ENCODE measurements at regions not wholly inside any gene's neighbourhood (a gene's known extent, or its start where the extent isn't known, plus 50 kb on each side); places are given as distances from the start of the nearest gene placed in this dataset.
"Not testable (repeated sequence)": the region's sequence is repeated elsewhere in the genome, so short reads cannot be mapped to it uniquely, and the experiment has no call there.

- TF ChIP-seq, protein P1, sequence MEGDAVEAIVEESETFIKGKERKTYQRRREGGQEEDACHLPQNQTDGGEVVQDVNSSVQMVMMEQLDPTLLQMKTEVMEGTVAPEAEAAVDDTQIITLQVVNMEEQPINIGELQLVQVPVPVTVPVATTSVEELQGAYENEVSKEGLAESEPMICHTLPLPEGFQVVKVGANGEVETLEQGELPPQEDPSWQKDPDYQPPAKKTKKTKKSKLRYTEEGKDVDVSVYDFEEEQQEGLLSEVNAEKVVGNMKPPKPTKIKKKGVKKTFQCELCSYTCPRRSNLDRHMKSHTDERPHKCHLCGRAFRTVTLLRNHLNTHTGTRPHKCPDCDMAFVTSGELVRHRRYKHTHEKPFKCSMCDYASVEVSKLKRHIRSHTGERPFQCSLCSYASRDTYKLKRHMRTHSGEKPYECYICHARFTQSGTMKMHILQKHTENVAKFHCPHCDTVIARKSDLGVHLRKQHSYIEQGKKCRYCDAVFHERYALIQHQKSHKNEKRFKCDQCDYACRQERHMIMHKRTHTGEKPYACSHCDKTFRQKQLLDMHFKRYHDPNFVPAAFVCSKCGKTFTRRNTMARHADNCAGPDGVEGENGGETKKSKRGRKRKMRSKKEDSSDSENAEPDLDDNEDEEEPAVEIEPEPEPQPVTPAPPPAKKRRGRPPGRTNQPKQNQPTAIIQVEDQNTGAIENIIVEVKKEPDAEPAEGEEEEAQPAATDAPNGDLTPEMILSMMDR (IDR thresholded peaks at IDR 0.05; ENCODE audit: low read length, missing control alignments), result no peak
- H3K4me3 ChIP-seq (replicated peaks; ENCODE audit: low read depth, low read length), result no peak overlapping the region
- no peak for DNase-seq (ENCODE audit: low read depth)
Observed at GRCh38 chr12:46985816-46986215, 93.6 kb upstream of the PCED1B start.

GRCh38 chr12:46988122-46988521, 91.3 kb upstream of the PCED1B start:
- H3K4me3 ChIP-seq (replicated peaks; ENCODE audit: low read depth, low read length); DNase-seq (ENCODE audit: low read depth): not testable (repeated sequence)

GRCh38 chr12:46990211-46990610, 89.2 kb upstream of the PCED1B start:
- no peak for DNase-seq (ENCODE audit: low read depth)
- H3K4me3 ChIP-seq (replicated peaks; ENCODE audit: low read depth, low read length), result no peak overlapping the region
- TF ChIP-seq, protein P1 (IDR thresholded peaks at IDR 0.05; ENCODE audit: low read length, missing control alignments), result no peak

DNA sequence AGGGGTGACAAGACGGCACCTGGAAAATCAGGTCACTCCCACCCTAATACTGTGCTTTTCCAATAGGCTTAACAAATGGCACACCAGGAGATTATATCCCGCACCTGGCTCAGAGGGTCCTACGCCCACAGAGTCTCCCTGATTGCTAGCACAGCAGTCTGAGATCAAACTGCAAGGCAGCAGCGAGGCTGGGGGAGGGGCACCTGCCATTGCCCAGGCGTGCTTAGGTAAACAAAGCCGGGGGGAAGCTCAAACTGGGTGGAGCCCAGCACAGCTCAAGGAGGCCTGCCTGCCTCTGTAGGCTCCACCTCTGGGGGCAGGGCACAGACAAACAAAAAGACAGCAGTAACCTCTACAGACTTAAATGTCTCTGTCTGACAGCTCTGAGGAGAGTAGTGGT, 87.4 kb upstream of the PCED1B start:
- H3K4me3 ChIP-seq (replicated peaks; ENCODE audit: low read depth, low read length), result not testable (repeated sequence)

DNA sequence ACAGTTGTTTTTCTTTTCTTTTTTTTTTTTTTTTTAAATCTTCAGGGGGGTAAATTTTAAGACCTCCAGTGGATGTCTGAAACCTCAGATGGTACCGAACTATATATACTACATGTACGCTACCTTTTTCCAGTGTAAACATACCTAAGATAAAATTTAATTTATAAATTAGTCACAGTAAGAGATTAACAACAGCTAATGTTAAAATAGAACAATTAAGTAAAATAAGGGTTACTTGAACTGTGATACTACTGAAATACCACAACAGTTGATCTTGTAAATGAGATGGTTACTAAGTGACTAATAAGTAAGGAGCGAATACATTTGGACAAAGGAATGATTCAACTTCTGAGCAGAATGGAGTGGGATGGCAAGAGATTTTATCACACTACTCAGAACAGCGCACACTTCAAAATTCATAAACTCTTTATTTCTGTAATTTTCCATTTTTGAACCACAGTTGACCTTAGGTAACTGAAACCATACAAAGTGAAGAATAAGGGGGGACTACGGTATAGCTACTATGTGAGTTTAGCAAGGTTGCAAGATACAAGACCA, 80.5 kb upstream of the PCED1B start:
- no peak overlapping the region for H3K4me3 ChIP-seq (replicated peaks; ENCODE audit: low read depth, low read length)
- DNase-seq (ENCODE audit: low read depth), result peak; percentile 80
- TF ChIP-seq, protein P1 (IDR thresholded peaks at IDR 0.05; ENCODE audit: low read length, missing control alignments), result no peak

More for the DNA sequence above, 87.4 kb upstream of the PCED1B start:
- DNase-seq (ENCODE audit: low read depth), result not testable (repeated sequence)

GRCh38 chr12:47004634-47005033, 74.8 kb upstream of the PCED1B start:
- TF ChIP-seq, protein P1 (IDR thresholded peaks at IDR 0.05; ENCODE audit: low read length, missing control alignments), result no peak
- DNase-seq (ENCODE audit: low read depth), result peak; percentile 33
- no peak overlapping the region for H3K4me3 ChIP-seq (replicated peaks; ENCODE audit: low read depth, low read length)

DNA sequence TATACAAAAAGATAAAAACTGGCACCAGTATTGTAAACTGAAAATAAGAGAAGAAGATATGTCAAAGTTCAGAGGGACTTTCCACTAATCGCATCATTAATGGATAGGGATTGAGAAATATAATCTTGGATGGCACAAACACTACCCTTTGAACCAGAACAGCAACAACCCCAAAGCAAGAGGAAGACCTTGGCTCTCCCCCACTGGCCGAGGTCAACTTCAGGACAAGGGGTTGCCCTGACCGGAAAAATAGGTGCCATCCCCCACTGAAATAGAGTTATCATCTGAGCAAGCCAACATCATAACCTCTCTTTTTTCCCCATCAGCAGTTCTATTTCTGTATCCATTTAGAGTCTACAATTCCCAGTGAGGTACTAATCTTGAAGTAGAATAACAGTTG, 72.4 kb upstream of the PCED1B start:
- no peak for DNase-seq (ENCODE audit: low read depth)
- H3K4me3 ChIP-seq (replicated peaks; ENCODE audit: low read depth, low read length), result no peak overlapping the region
- TF ChIP-seq, protein P1 (IDR thresholded peaks at IDR 0.05; ENCODE audit: low read length, missing control alignments), result no peak

GRCh38 chr12:47012552-47012951, 66.9 kb upstream of the PCED1B start:
- no peak overlapping the region for H3K4me3 ChIP-seq (replicated peaks; ENCODE audit: low read depth, low read length)
- TF ChIP-seq, protein P1 (IDR thresholded peaks at IDR 0.05; ENCODE audit: low read length, missing control alignments), result no peak
- no peak for DNase-seq (ENCODE audit: low read depth)
